GM12878 (cell line): ENCODE measurements at regions not wholly inside any gene's neighbourhood (a gene's known extent, or its start where the extent isn't known, plus 50 kb on each side); places are given as distances from the start of the nearest gene placed in this dataset.

Experiments
- ATAC-seq: fragments of 200-7000 bp; cut with Tn5 transposase; 3 replicates; pipeline ENCODE4 v1.9.1; 2020; ENCODE audit warnings: mild to moderate bottlenecking, moderate library complexity
- BruUV-seq: library from RNA; stranded (reverse); fragments of 400-500 nt; replicated peaks from 2 replicates; lab custom pipeline; 2021; lab: Mats Ljungman, UMichigan
- CTCF ChIA-PET: fragments of 300-600 bp; sonication (Branson Sonifier 250); formaldehyde crosslinking; extraction: SDS; loops from one replicate; lab custom pipeline; 2021; ENCODE audit warnings: inconsistent platforms; lab: Yijun Ruan, JAX
- POLR2A ChIA-PET: fragments of 350-600 bp; formaldehyde crosslinking; extraction: SDS; loops from one replicate; lab custom pipeline; 2021; ENCODE audit warnings: inconsistent platforms; lab: Charles Lee
- RAD21 ChIA-PET: fragments of 300-600 bp; sonication (Branson Sonifier 250); formaldehyde crosslinking; loops from one replicate; lab custom pipeline; 2023; ENCODE audit warnings: antibody characterized with exemption; ENCODE audit not compliant: unreplicated experiment; lab: Charles Lee
- SMC1A ChIA-PET: fragments of 300-600 bp; sonication (Branson Sonifier 250); formaldehyde crosslinking; loops from one replicate; lab custom pipeline; 2023; ENCODE audit not compliant: unreplicated experiment, uncharacterized antibody; lab: Charles Lee
- DNase-seq: peaks from one replicate; pipeline ENCODE4 v3.0.0-alpha.2; 2011; ENCODE audit warnings: low read depth, low spot score
- FAIRE-seq: peaks from 3 replicates; lab custom pipeline; 2011; peaks lifted over from hg19 to GRCh38; lab: Jason Lieb, UNC
- H2AFZ ChIP-seq: 2 replicates; pipeline ENCODE4 v1.6.0; 2011; ENCODE audit warnings: low read depth, low read length, control low read depth; ENCODE audit not compliant: control insufficient read depth
- H3K27ac ChIP-seq: 2 replicates; pipeline ENCODE4 v1.5.1; 2011; ENCODE audit warnings: control low read depth; ENCODE audit not compliant: control insufficient read depth, insufficient read depth
- H3K27me3 ChIP-seq, 2 experiments: replicated peaks in 1 of 2; 2 replicates each; pipeline versions ENCODE4 v1.6.0 to v1.6.1; 2011; ENCODE audit warnings: low read length in 1 of 2; ENCODE audit not compliant: control insufficient read depth in 2 of 2, insufficient read depth in 2 of 2
- H3K36me3 ChIP-seq, 2 experiments: 2 replicates each; pipeline ENCODE4 v1.5.1; 2011; ENCODE audit warnings: low read length in 1 of 2; ENCODE audit not compliant: control insufficient read depth in 2 of 2, insufficient read depth in 2 of 2
- H3K4me1 ChIP-seq: 2 replicates; pipeline ENCODE4 v1.6.1; 2011; ENCODE audit warnings: mild to moderate bottlenecking, low read length, moderate library complexity, mixed read lengths; ENCODE audit not compliant: control insufficient read depth, insufficient read depth
- H3K4me2 ChIP-seq: 2 replicates; pipeline ENCODE4 v1.6.0; 2011; ENCODE audit warnings: control low read depth; ENCODE audit not compliant: control insufficient read depth, insufficient read depth
- H3K4me3 ChIP-seq: fragments of 200-600 bp; sonication (generic); 2 replicates; pipeline ENCODE4 v1.5.1; 2016
- H3K79me2 ChIP-seq: 2 replicates; pipeline ENCODE4 v1.6.0; 2011; ENCODE audit warnings: low read length; ENCODE audit not compliant: control insufficient read depth, insufficient read depth
- H3K9ac ChIP-seq: 2 replicates; pipeline ENCODE4 v1.8.0; 2011; ENCODE audit warnings: low read length, control low read depth, mixed read lengths; ENCODE audit not compliant: control insufficient read depth, insufficient read depth
- H3K9me3 ChIP-seq: replicated peaks from 3 replicates; pipeline ENCODE4 v1.5.1; 2011; ENCODE audit warnings: mild to moderate bottlenecking, low read length; ENCODE audit not compliant: control insufficient read depth, insufficient read depth
- H4K20me1 ChIP-seq: 2 replicates; pipeline ENCODE4 v1.6.0; 2011; ENCODE audit not compliant: control insufficient read depth, insufficient read depth
- BCL3 ChIP-seq: IDR thresholded peaks from 2 replicates; pipeline ENCODE4 v1.6.1; 2011; ENCODE audit warnings: borderline replicate concordance, low read depth, mild to moderate bottlenecking, moderate library complexity, low read length; ENCODE audit not compliant: insufficient read depth, poor library complexity, severe bottlenecking
- FOS ChIP-seq: IDR thresholded peaks from 3 replicates; pipeline ENCODE4 v1.6.1; 2011; ENCODE audit warnings: borderline replicate concordance; ENCODE audit not compliant: insufficient read length; ENCODE audit errors: extremely low read depth
- GABPA ChIP-seq: IDR thresholded peaks from 2 replicates; pipeline ENCODE4 v1.6.1; 2014; ENCODE audit warnings: antibody characterized with exemption, low read depth, mild to moderate bottlenecking, inconsistent platforms
- HDAC6 ChIP-seq: fragments of 200-600 bp; sonication (generic); IDR thresholded peaks from one replicate; pipeline ENCODE4 v1.8.0; 2017; ENCODE audit warnings: antibody characterized with exemption; ENCODE audit not compliant: unreplicated experiment
- POLR2AphosphoS2 ChIP-seq: IDR thresholded peaks from 2 replicates; pipeline ENCODE4 v1.6.1; 2011; ENCODE audit warnings: low read depth, mild to moderate bottlenecking, low read length, improper control_type of control experiment, moderate library complexity
- RUNX3 ChIP-seq: IDR thresholded peaks from 2 replicates; pipeline ENCODE4 v1.6.1; 2012; ENCODE audit warnings: low read length, inconsistent platforms
- SRF ChIP-seq, 2 experiments: IDR thresholded peaks; 2 replicates each; pipeline ENCODE4 v1.6.1; 2011; ENCODE audit warnings: low read depth in 2 of 2, low read length in 2 of 2, mild to moderate bottlenecking in 1 of 2, moderate library complexity in 1 of 2
- TCF12 ChIP-seq: IDR thresholded peaks from 2 replicates; pipeline ENCODE4 v1.6.1; 2011; ENCODE audit warnings: low read depth, mild to moderate bottlenecking, low read length
- ZSCAN29 ChIP-seq: fragments of 450-650 bp; IDR thresholded peaks from 2 replicates; pipeline ENCODE4 v1.6.1; 2017; ENCODE audit warnings: mild to moderate bottlenecking, moderate library complexity
- in situ Hi-C: fragments of 300-500 bp; cut with MboI; formaldehyde crosslinking; loops from 9 replicates; pipeline ENCODE4 v1.14.3; 2018; ENCODE audit warnings: mixed read lengths
- intact Hi-C: fragments of 100-400 bp; cut with micrococcal nuclease; formaldehyde crosslinking; loops from one replicate; pipeline ENCODE4 v1.14.2; 2022; ENCODE audit not compliant: unreplicated experiment
- TF ChIP-seq, protein P1 (sequence below): fragments of 450-650 bp; IDR thresholded peaks from 2 replicates; pipeline ENCODE4 v1.6.1; 2017; ENCODE audit warnings: borderline replicate concordance

GRCh38 chr5:155394727-155395126 is 381.2 kb downstream of the KIF4B start:
- DNase-seq (no peak), ATAC-seq (no peak), FAIRE-seq (no peak)
- ChIA-PET SMC1A (no interaction called here), RAD21 (no interaction called here), POLR2A (interaction anchor here (0.7 kb wide), 1 partner anchor 70 kb away, joined by 3 read pairs; no protein-coding TSS in a partner anchor), CTCF (no interaction called here)
- H3K9ac ChIP-seq, result no peak overlapping the region
- BruUV-seq, result no TSS peak
- no peaks in the 10 kb centered on the region for H4K20me1 ChIP-seq
- no peak overlapping the region for H3K4me3 ChIP-seq
- H3K27ac ChIP-seq, result no peak overlapping the region
- in situ Hi-C loops, result no loop called here
- no peaks in the 10 kb centered on the region for H3K36me3 ChIP-seq
- no peak overlapping the region for H2AFZ ChIP-seq
- H3K79me2 ChIP-seq, result no peaks in the 10 kb centered on the region
- H3K27me3 ChIP-seq, result no peaks in the 10 kb centered on the region
- no peak for TF ChIP-seq FOS
- TF ChIP-seq POLR2AphosphoS2, result no peak
- TF ChIP-seq HDAC6, result no peak
- TF ChIP-seq BCL3, result no peak
- TF ChIP-seq SRF (IDR thresholded peaks at IDR 0.05; ENCODE audit: low read depth in 2 of 2, low read length in 2 of 2), result no peak
- TF ChIP-seq RUNX3, result no peak
- no peak for TF ChIP-seq ZSCAN29
- no peak for TF ChIP-seq GABPA
- TF ChIP-seq, protein P1, sequence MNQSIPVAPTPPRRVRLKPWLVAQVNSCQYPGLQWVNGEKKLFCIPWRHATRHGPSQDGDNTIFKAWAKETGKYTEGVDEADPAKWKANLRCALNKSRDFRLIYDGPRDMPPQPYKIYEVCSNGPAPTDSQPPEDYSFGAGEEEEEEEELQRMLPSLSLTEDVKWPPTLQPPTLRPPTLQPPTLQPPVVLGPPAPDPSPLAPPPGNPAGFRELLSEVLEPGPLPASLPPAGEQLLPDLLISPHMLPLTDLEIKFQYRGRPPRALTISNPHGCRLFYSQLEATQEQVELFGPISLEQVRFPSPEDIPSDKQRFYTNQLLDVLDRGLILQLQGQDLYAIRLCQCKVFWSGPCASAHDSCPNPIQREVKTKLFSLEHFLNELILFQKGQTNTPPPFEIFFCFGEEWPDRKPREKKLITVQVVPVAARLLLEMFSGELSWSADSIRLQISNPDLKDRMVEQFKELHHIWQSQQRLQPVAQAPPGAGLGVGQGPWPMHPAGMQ, result no peak
- TF ChIP-seq TCF12, result no peak
- TF ChIP-seq, all 136 proteins: peak for 0
- intact Hi-C loops, result no loop called here
- no peak overlapping the region for H3K4me2 ChIP-seq
- no peaks in the 10 kb centered on the region for H3K4me1 ChIP-seq
- no peaks in the 10 kb centered on the region for H3K9me3 ChIP-seq
